ENCODE measurements at regions not wholly inside any gene's neighbourhood (a gene's known extent, or its start where the extent isn't known, plus 50 kb on each side); places are given as distances from the start of the nearest gene placed in this dataset.
"Not testable (repeated sequence)": the region's sequence is repeated elsewhere in the genome, so short reads cannot be mapped to it uniquely, and the experiment has no call there.

DNA sequence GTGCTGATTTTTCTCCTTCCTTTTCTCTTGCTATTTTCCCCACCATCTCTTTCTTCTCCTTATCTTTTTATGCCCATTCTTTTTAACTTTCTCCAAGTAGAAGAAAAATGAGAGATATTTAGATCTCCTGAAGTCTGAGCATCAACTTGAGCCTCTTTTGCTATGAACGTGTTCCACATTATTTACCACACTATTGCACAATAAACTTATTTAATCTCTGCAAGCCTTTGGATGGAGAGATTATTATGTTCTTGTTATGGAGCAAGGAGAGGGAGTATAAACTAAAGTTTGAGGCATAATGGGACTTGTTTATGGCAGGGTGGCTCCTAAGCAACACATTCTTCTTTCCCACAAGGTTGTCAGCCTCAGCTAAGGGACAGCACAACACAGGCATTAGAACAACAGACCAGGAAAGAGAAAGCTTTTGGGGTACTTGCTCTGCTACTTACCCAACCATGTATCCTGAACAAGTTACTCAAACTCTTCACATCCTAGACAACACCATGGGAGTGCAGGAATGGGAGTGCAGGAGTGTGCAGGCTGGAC is 365.5 kb upstream of the BOD1L1 start:
- DNase-seq = no peak
- no peaks in the 10 kb centered on the region for H3K9me3 Mint-ChIP-seq
- no peak overlapping the region for H3K27ac Mint-ChIP-seq
- no peaks in the 10 kb centered on the region for H3K36me3 Mint-ChIP-seq (ENCODE audit: low read depth)
- no peaks in the 10 kb centered on the region for H3K4me1 Mint-ChIP-seq (ENCODE audit: low read depth)
- no peak overlapping the region for H3K4me3 Mint-ChIP-seq
- peaks cover 3% of the 10 kb centered on the region for H3K27me3 Mint-ChIP-seq

GRCh38 chr4:13994016-13994415 is 366.5 kb upstream of the BOD1L1 start:
- Mint-ChIP-seq H3K27ac (no peak overlapping the region), H3K36me3 (ENCODE audit: low read depth) (no peaks in the 10 kb centered on the region), H3K4me1 (ENCODE audit: low read depth) (no peaks in the 10 kb centered on the region), H3K27me3 (peaks cover 3% of the 10 kb centered on the region), H3K9me3 (no peaks in the 10 kb centered on the region), H3K4me3 (no peak overlapping the region)
- no peak for DNase-seq

DNA sequence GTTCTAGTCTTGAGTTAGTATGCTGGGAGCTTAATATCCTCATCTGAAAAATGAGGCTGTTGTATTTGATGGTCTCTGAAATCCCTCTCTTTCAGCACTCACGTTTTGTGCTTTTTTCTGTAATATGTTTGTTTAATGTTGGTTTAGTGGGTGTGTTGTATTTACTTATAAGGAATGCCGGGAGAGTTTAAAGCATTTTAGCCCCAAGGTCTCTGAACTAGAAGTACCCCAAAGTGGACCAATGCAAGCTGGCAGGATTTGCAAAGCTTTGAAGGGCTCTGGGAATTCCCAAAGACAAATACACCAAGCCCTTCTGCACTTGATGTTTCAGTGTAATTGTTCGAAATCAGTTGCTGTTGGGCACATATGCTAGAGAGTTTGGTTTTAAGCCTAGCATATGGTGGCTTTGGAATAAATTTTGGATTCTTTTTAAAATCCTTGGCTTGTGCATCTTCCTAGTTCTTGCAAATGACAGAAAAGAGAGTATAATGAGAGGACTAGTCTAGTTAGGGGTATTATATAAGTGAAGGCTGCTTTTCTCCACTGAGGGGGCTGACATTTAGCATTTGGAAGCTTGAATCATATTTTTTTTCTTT is 371.4 kb upstream of the BOD1L1 start:
- DNase-seq = no peak
- Mint-ChIP-seq H3K9me3 (peaks cover 26% of the 10 kb centered on the region), H3K36me3 (ENCODE audit: low read depth) (no peaks in the 10 kb centered on the region), H3K27me3 (peaks cover 3% of the 10 kb centered on the region), H3K4me3 (no peak overlapping the region), H3K27ac (no peak overlapping the region), H3K4me1 (ENCODE audit: low read depth) (no peaks in the 10 kb centered on the region)

DNA sequence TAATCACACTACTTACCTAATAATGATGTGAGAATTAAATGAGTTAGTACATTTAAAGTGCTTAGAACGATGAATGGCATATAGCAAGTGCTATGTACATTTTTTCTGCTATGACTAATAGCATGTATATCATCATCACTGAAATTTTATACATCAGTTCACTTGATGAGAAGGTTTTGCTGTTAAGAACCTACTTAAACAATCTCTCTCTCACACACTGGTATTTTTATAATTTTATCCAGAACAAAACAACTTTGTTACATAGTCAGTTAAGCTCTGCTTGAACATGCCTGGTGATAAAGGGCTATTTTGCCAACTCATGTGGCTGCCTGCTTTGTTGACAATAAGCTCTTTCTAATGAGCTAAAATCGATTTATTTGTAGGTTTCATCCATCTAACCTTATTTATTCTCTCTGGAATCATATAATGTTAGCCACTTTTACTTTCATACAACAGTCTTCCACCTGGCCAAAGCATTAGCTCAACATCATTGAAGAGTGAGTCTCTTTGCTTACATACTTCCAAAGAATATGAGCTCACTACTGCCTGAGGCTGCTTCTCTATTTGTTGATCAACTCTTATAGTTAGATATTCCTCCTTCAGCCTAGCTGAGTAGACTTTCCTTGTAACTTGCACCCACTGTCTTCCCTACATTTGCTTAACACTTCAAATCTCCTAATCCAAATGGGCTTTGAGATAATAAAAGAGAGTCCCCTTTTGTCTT is 372.7 kb upstream of the BOD1L1 start:
- Mint-ChIP-seq H3K9me3 (peaks cover 27% of the 10 kb centered on the region), H3K27me3 (peaks cover 1% of the 10 kb centered on the region), H3K4me3 (no peak overlapping the region), H3K4me1 (ENCODE audit: low read depth) (no peaks in the 10 kb centered on the region), H3K27ac (no peak overlapping the region), H3K36me3 (ENCODE audit: low read depth) (no peaks in the 10 kb centered on the region)
- no peak for DNase-seq

DNA sequence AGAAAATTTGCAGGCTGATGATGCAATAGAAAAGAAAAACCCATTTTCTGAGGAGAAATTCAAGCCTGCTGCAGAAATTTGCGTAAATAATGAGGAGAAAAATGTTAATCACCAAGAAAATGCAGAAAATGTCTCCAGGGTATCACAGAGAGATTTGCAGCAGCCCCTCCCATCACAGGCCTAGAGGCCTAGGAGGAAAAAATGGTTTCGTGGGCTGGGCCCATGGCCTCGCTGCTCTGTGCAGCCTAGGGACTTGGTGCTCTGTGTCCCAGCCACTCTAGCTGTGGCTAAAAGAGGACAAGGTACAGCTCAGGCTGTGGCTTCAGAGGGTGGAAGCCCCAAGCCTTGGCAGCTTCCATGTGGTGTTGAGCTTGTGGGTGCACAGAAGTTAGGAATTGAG is 374.8 kb upstream of the BOD1L1 start:
- H3K4me3 Mint-ChIP-seq; H3K27me3 Mint-ChIP-seq; H3K4me1 Mint-ChIP-seq (ENCODE audit: low read depth); DNase-seq; H3K27ac Mint-ChIP-seq; H3K36me3 Mint-ChIP-seq (ENCODE audit: low read depth): not testable (repeated sequence)
- peaks cover 27% of the 10 kb centered on the region for H3K9me3 Mint-ChIP-seq

DNA sequence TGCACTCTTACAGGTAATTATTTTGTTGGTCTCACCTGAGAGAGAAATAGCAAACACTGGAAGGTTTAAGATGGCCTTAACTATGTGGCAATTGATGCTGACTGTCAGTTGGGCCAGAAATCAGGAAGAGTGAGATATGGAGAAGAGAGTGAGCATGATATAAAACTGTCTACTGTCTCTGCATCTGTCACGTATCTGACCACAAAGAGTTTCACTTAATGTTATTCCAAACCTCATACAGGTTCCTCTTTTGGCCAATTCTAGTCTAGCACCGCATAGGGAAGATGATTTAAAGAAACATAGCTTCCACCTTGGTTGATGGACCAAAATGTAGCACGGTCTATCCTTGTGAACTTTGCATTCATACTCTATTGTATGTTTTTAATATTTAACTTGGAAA is 381.0 kb upstream of the BOD1L1 start:
- H3K4me1 Mint-ChIP-seq (ENCODE audit: low read depth) = no peaks in the 10 kb centered on the region
- H3K4me3 Mint-ChIP-seq = no peak overlapping the region
- H3K9me3 Mint-ChIP-seq = peaks cover 6% of the 10 kb centered on the region
- no peak for DNase-seq
- no peak overlapping the region for H3K27ac Mint-ChIP-seq
- no peaks in the 10 kb centered on the region for H3K27me3 Mint-ChIP-seq
- H3K36me3 Mint-ChIP-seq (ENCODE audit: low read depth) = no peaks in the 10 kb centered on the region

- Mint-ChIP-seq H3K27ac (no peak overlapping the region), H3K27me3 (no peaks in the 10 kb centered on the region), H3K9me3 (peaks cover 13% of the 10 kb centered on the region), H3K4me1 (ENCODE audit: low read depth) (no peaks in the 10 kb centered on the region), H3K4me3 (no peak overlapping the region), H3K36me3 (ENCODE audit: low read depth) (no peaks in the 10 kb centered on the region)
- no peak for DNase-seq
These were observed 390.8 kb upstream of the BOD1L1 start for GRCh38 chr4:14018191-14018853.

GRCh38 chr4:14022456-14022855 is 394.9 kb upstream of the BOD1L1 start:
- no peak overlapping the region for H3K27ac Mint-ChIP-seq
- no peak for DNase-seq
- no peaks in the 10 kb centered on the region for H3K4me1 Mint-ChIP-seq (ENCODE audit: low read depth)

GRCh38 chr4:14023036-14023435 is 395.5 kb upstream of the BOD1L1 start:
- DNase-seq = no peak
- H3K27me3 Mint-ChIP-seq = no peaks in the 10 kb centered on the region
- H3K27ac Mint-ChIP-seq = no peak overlapping the region
- H3K9me3 Mint-ChIP-seq = no peaks in the 10 kb centered on the region
- H3K4me1 Mint-ChIP-seq (ENCODE audit: low read depth) = no peaks in the 10 kb centered on the region
- no peaks in the 10 kb centered on the region for H3K36me3 Mint-ChIP-seq (ENCODE audit: low read depth)
- no peak overlapping the region for H3K4me3 Mint-ChIP-seq

More at GRCh38 chr4:14022456-14022855, 394.9 kb upstream of the BOD1L1 start:
- no peaks in the 10 kb centered on the region for H3K9me3 Mint-ChIP-seq
- no peaks in the 10 kb centered on the region for H3K36me3 Mint-ChIP-seq (ENCODE audit: low read depth)
- no peaks in the 10 kb centered on the region for H3K27me3 Mint-ChIP-seq
- no peak overlapping the region for H3K4me3 Mint-ChIP-seq

- no peaks in the 10 kb centered on the region for H3K27me3 Mint-ChIP-seq
- H3K4me1 Mint-ChIP-seq (ENCODE audit: low read depth) = no peaks in the 10 kb centered on the region
- DNase-seq = no peak
- no peak overlapping the region for H3K27ac Mint-ChIP-seq
- H3K4me3 Mint-ChIP-seq = no peak overlapping the region
- no peaks in the 10 kb centered on the region for H3K9me3 Mint-ChIP-seq
- no peaks in the 10 kb centered on the region for H3K36me3 Mint-ChIP-seq (ENCODE audit: low read depth)
These were observed 396.4 kb upstream of the BOD1L1 start for GRCh38 chr4:14023896-14024295.

- no peak for DNase-seq
- no peak overlapping the region for H3K4me3 Mint-ChIP-seq
These were observed 397.6 kb upstream of the BOD1L1 start for GRCh38 chr4:14025111-14025510.

GRCh38 chr4:14025891-14026290 is 398.4 kb upstream of the BOD1L1 start:
- Mint-ChIP-seq H3K27me3 (no peaks in the 10 kb centered on the region), H3K36me3 (ENCODE audit: low read depth) (no peaks in the 10 kb centered on the region), H3K9me3 (no peaks in the 10 kb centered on the region), H3K4me1 (ENCODE audit: low read depth) (no peaks in the 10 kb centered on the region), H3K4me3 (no peak overlapping the region), H3K27ac (no peak overlapping the region)
- DNase-seq = no peak

More at GRCh38 chr4:14025111-14025510, 397.6 kb upstream of the BOD1L1 start:
- Mint-ChIP-seq H3K27ac (no peak overlapping the region), H3K4me1 (ENCODE audit: low read depth) (no peaks in the 10 kb centered on the region), H3K9me3 (no peaks in the 10 kb centered on the region), H3K36me3 (ENCODE audit: low read depth) (no peaks in the 10 kb centered on the region), H3K27me3 (no peaks in the 10 kb centered on the region)

GRCh38 chr4:14028862-14029261 is 401.3 kb upstream of the BOD1L1 start:
- no peaks in the 10 kb centered on the region for H3K4me1 Mint-ChIP-seq (ENCODE audit: low read depth)
- no peak overlapping the region for H3K27ac Mint-ChIP-seq
- no peak overlapping the region for H3K4me3 Mint-ChIP-seq
- no peak for DNase-seq
- H3K9me3 Mint-ChIP-seq = no peaks in the 10 kb centered on the region
- no peaks in the 10 kb centered on the region for H3K27me3 Mint-ChIP-seq
- H3K36me3 Mint-ChIP-seq (ENCODE audit: low read depth) = no peaks in the 10 kb centered on the region

GRCh38 chr4:14035076-14035475 is 407.6 kb upstream of the BOD1L1 start:
- Mint-ChIP-seq H3K36me3 (ENCODE audit: low read depth) (no peaks in the 10 kb centered on the region), H3K27me3 (no peaks in the 10 kb centered on the region), H3K27ac (no peak overlapping the region), H3K4me1 (ENCODE audit: low read depth) (no peaks in the 10 kb centered on the region), H3K4me3 (no peak overlapping the region), H3K9me3 (no peaks in the 10 kb centered on the region)
- no peak for DNase-seq

DNA sequence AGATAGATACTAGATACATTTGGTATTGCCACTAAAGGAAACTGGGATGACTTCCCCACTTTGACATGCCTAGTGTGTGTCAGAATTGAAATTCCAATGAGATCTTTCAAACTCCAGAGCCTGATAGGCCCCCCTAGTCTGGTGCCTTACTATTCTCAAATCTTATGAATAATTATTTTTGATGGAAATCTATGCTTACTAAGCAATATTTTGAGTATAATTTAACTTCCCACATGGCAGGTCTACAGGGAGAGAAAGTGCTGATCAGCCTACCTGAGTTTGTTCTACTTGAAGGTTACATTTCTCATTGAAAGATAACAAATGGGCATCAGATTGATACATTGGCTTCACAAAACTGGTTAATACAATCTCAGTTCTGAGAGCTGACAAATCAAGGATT is 415.7 kb upstream of the BOD1L1 start:
- Mint-ChIP-seq H3K9me3 (no peaks in the 10 kb centered on the region), H3K36me3 (ENCODE audit: low read depth) (no peaks in the 10 kb centered on the region), H3K4me1 (ENCODE audit: low read depth) (no peaks in the 10 kb centered on the region), H3K27me3 (no peaks in the 10 kb centered on the region), H3K27ac (no peak overlapping the region), H3K4me3 (no peak overlapping the region)
- no peak for DNase-seq

Data from activated T-cell treated with anti-CD3 and anti-CD28 coated beads, Interleukin-2, amount 50 U/mL, for 24 hours (primary cell).